Ovary (tissue), 7 donors: ENCODE measurements at regions not wholly inside any gene's neighbourhood (a gene's known extent, or its start where the extent isn't known, plus 50 kb on each side); places are given as distances from the start of the nearest gene placed in this dataset.

Experiments used
- DNase-seq, 5 donors: peaks; one replicate each; pipeline ENCODE4 v3.0.0-alpha.2; 2019 to 2020
- H3K27ac ChIP-seq, 2 donors: fragments of 200-600 bp; one replicate each; pipeline versions ENCODE4 v1.5.1 to v1.8.0; 2019 to 2022
- H3K27me3 ChIP-seq: fragments of 200-600 bp; one replicate; pipeline ENCODE4 v1.8.0; 2022
- H3K36me3 ChIP-seq: fragments of 200-600 bp; sonication (generic); one replicate; pipeline ENCODE4 v1.5.1; 2019
- H3K4me1 ChIP-seq: one replicate; pipeline ENCODE4 v1.8.1; 2013; ENCODE audit warnings: mild to moderate bottlenecking, moderate library complexity; ENCODE audit not compliant: insufficient read depth
- H3K4me3 ChIP-seq: fragments of 200-600 bp; sonication (generic); one replicate; pipeline ENCODE4 v1.5.1; 2017
- H3K9me3 ChIP-seq, 2 donors: fragments of 200-600 bp in 1 of 2; sonication (generic) in 1 of 2; one replicate each; pipeline versions ENCODE4 v1.5.1 to v1.8.1; 2013 to 2019; ENCODE audit warnings: mild to moderate bottlenecking in 1 of 2, moderate library complexity in 1 of 2
- EP300 ChIP-seq: sonication (generic); formaldehyde crosslinking; IDR thresholded peaks from one replicate; pipeline ENCODE4 v1.6.1; 2017; ENCODE audit warnings: antibody characterized with exemption
- POLR2A ChIP-seq: fragments of 450-650 bp; IDR thresholded peaks from one replicate; pipeline ENCODE4 v1.6.1; 2017; ENCODE audit warnings: antibody characterized with exemption, mild to moderate bottlenecking, moderate library complexity
- WGBS, 3 donors: extraction: QIAGEN DNeasy Blood & Tissue Kit in 1 of 3; methylation state at CpG; one replicate each; pipeline versions ENCODE4 v1.1.5 to v1.1.7; 2013 to 2017; 5-methylcytosine and 5-hydroxymethylcytosine counted together
- intact Hi-C, 4 donors: fragments of 100-400 bp; cut with DNase I; formaldehyde crosslinking; loops; one replicate each; pipeline versions ENCODE4 v1.11.0 to v1.15.1; 2022 to 2023
- TF ChIP-seq, protein P1 (sequence below), 3 donors: fragments of 450-650 bp in 2 of 3; fragments of 200-600 bp in 1 of 3; IDR thresholded peaks; one replicate each; pipeline versions ENCODE4 v1.5.1 to v1.8.0; 2016 to 2022; ENCODE audit warnings: antibody characterized with exemption in 3 of 3, mild to moderate bottlenecking in 1 of 3
- donor health status: DM: no; HTN: no; CAD: no; lungs with moderate emphysema.
- donor health status: DM: no; HTN: no; CAD: no.
- donor health status: Bipolar disorder and iron deficiency.
- donor health status: DM: no; HTN: no; CAD: no.
- donor health status: DM: yes; HTN: yes; CAD: no.

DNA sequence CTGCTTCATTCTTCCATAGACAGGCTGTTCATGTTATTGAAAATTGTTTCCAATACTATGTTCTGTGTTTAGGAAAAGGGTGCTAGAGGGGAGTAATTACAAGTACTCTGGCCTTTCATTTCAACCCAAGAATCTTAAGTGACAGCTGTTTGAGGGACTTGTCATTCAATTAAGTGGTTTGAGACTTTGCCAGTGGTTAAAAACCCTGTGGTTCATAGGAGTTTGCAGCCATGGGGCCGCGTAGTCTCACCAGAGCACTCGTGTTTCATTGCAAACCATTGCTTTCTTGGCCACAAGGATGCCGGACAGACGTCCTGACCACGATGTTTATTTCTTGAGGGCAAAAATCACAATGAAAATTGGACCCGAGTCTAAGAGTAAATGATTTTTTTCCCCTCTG, 248.8 kb downstream of the NNT start:
- 85 to 87% (median 86%) methylated on average over 7 of the region's 7 CpGs for WGBS, 3 donors
- Histone ChIP-seq H3K36me3 (no peaks in the 10 kb centered on the region), H3K27ac (no peak overlapping the region), H3K4me1 (no peaks in the 10 kb centered on the region), H3K9me3 (no peaks in the 10 kb centered on the region), H3K27me3 (no peaks in the 10 kb centered on the region), H3K4me3 (no peak overlapping the region)
- TF ChIP-seq, protein P1, sequence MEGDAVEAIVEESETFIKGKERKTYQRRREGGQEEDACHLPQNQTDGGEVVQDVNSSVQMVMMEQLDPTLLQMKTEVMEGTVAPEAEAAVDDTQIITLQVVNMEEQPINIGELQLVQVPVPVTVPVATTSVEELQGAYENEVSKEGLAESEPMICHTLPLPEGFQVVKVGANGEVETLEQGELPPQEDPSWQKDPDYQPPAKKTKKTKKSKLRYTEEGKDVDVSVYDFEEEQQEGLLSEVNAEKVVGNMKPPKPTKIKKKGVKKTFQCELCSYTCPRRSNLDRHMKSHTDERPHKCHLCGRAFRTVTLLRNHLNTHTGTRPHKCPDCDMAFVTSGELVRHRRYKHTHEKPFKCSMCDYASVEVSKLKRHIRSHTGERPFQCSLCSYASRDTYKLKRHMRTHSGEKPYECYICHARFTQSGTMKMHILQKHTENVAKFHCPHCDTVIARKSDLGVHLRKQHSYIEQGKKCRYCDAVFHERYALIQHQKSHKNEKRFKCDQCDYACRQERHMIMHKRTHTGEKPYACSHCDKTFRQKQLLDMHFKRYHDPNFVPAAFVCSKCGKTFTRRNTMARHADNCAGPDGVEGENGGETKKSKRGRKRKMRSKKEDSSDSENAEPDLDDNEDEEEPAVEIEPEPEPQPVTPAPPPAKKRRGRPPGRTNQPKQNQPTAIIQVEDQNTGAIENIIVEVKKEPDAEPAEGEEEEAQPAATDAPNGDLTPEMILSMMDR (IDR thresholded peaks at IDR 0.05) = no peak
- TF ChIP-seq EP300 (no peak), POLR2A (no peak)
- DNase-seq = no peak
- intact Hi-C loops = no loop called here

DNA sequence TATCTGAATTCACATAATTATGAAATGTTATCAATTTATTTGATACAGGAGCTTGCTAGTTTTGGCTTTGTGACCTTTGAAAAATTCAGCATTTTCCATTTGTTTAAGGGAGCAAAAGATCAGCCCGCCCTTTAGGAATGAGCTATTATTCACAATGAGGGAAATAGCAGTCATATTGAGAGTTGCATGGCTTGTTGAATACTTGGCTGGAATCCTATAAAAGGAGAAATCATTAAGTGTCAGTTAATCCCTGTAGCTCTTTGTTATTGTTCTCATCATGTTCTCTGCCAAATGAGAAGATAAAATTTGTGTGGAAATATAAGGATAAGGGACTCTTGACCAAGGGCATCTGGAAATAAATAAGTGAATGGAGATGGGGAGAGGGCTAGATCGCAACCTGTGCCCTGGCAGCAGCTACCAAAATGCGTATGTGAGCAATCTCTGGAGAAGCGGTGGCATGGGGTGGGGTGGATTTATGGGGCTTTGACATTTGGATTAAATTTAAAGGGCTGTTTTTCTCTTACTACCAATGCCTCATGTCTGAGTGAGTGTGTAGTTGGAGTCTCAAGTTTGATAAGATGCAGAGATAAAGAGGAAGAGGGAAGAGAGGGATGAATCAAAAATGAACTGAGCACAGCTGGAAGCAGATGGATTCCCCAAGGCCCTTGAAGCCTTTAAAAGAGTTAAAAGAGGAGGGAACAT, 237.6 kb downstream of the NNT start:
- Histone ChIP-seq H3K27ac (no peak overlapping the region), H3K27me3 (no peaks in the 10 kb centered on the region), H3K36me3 (no peaks in the 10 kb centered on the region), H3K4me1 (no peaks in the 10 kb centered on the region), H3K4me3 (no peak overlapping the region), H3K9me3 (no peaks in the 10 kb centered on the region)
- 65 to 87% (median 86%) methylated on average over 4 of the region's 4 CpGs for WGBS, 3 donors
- DNase-seq = no peak
- intact Hi-C loops = no loop called here
- no peak for TF ChIP-seq EP300
- no peak for TF ChIP-seq POLR2A
- TF ChIP-seq, protein P1 (IDR thresholded peaks at IDR 0.05) = no peak

DNA sequence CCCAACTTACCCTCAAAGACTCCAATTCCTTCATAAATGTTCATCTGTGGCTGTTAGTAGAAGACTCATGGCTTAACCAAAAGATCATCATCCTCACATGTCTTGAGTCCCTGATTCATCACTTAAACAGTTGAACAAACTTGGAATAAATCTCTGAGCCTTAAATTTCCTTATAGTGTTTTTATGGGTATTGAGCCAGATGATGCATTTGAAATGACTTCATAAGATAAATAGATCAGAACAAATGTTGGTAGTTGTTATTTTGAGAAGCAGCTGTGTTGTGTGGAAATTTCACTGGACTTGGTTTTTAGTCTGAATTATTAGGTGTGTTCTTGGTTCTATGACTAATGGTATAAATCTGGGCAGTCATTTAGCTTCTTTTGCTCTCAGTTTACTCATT, 236.2 kb downstream of the NNT start:
- H3K27ac ChIP-seq = no peak overlapping the region
- no peaks in the 10 kb centered on the region for H3K36me3 ChIP-seq
- DNase-seq = no peak
- no peaks in the 10 kb centered on the region for H3K9me3 ChIP-seq
- H3K4me3 ChIP-seq = no peak overlapping the region
- intact Hi-C loops = no loop called here
- H3K27me3 ChIP-seq = no peaks in the 10 kb centered on the region
- no peaks in the 10 kb centered on the region for H3K4me1 ChIP-seq
- no peak for TF ChIP-seq EP300
- no peak for TF ChIP-seq POLR2A
- TF ChIP-seq, protein P1 (IDR thresholded peaks at IDR 0.05) = no peak

DNA sequence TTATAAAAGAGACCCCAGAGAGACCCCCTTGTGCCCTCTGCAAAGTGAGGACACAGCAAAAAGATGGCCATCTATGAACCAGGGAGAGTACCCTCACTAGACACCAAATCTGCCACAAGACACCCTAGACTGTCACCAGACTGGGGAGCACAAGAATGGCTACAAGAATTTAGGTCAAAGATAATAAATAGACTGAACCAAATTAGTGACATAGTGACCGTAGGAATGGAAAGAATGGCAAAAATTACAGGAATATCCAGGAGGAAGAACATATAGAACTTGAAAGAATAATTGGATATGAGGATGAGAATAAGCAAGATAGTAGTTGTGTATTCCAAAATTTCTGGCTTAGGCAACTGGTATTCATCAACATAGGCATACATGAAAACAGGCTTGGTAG, 235.0 kb downstream of the NNT start:
- Histone ChIP-seq H3K9me3 (no peaks in the 10 kb centered on the region), H3K27me3 (no peaks in the 10 kb centered on the region), H3K36me3 (no peaks in the 10 kb centered on the region), H3K4me1 (no peaks in the 10 kb centered on the region), H3K27ac (no peak overlapping the region), H3K4me3 (no peak overlapping the region)
- TF ChIP-seq EP300 = no peak
- TF ChIP-seq, protein P1 (IDR thresholded peaks at IDR 0.05) = no peak
- no peak for DNase-seq
- 78 to 91% (median 85%) methylated on average over 1 of the region's 1 CpG for WGBS, 3 donors
- intact Hi-C loops = no loop called here
